ENCODE measurements at regions not wholly inside any gene's neighbourhood (a gene's known extent, or its start where the extent isn't known, plus 50 kb on each side); places are given as distances from the start of the nearest gene placed in this dataset.

DNA sequence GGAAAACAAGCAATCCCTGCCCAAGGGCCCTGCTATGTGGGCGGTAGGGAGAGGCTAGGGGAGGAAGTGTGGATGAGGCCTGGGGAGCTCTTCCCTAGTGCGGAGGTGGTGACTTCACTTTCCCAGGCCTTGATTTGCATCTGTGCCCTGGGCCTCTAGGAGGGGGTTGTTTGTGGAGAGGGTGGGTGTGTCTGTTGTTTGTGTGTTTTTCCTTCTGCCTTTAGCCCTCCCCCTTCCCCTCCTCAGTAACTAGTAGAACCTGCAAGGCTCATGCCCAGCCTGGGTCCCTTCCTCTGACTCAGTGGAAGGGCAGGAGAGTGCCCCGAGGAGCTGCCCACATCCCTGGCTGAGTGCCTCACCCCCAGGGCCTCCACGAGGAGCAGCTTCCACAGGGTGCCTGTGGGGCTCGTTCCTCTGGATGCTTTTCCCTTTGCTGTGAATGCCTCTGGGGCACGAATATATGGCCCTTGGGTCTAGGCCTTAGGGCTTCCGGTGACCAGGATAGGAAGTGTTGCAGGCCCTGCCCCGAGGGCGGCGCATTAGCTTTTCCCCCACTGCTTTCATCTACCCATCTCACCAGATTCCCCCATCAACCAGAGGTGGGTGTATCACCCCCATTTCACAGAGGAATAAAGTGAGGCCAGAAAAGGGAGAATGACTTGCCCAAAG, 89.4 kb upstream of the DUSP5 start:
- Histone ChIP-seq H3K9ac (ENCODE audit: low read depth in 2 of 2, low read length in 2 of 2) (no peak overlapping the region), H3K9me3 (no peaks in the 10 kb centered on the region), H3K4me3 (no peak overlapping the region), H3K36me3 (no peaks in the 10 kb centered on the region), H3K27ac (no peak overlapping the region), H3K27me3 (no peaks in the 10 kb centered on the region), H3K4me1 (peaks cover 8% of the 10 kb centered on the region)
- DNase-seq: no peak
- intact Hi-C loops (cut with DNase I): no loop called here
- no peak for TF ChIP-seq CTCF (IDR thresholded peaks at IDR 0.05)

DNA sequence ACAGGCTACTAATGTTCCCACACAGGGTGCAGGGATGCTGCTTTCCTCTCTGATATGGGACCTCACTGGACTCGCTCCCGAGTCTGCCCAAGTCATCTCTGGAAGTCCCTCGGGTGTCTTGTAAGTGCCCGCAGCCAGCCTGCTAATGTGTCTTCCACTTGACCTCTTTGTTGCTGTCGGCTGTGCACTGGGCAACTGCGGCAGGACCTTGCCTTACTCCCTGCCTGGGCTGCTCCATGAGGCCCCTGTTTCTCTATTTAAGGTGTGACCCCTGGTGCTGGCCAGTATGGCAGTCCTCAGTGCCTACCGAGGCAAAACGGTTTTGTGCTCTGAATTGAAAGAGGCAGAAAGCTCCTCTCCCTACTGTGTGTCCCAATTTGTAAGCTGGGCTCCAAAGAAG, 88.8 kb upstream of the DUSP5 start:
- H3K9me3 ChIP-seq: no peaks in the 10 kb centered on the region
- intact Hi-C loops (cut with DNase I): no loop called here
- no peak overlapping the region for H3K9ac ChIP-seq (ENCODE audit: low read depth in 2 of 2, low read length in 2 of 2)
- H3K27me3 ChIP-seq: no peaks in the 10 kb centered on the region
- DNase-seq: no peak
- peaks cover 8% of the 10 kb centered on the region for H3K4me1 ChIP-seq
- no peaks in the 10 kb centered on the region for H3K36me3 ChIP-seq
- no peak for TF ChIP-seq CTCF (IDR thresholded peaks at IDR 0.05)
- no peak overlapping the region for H3K4me3 ChIP-seq
- no peak overlapping the region for H3K27ac ChIP-seq

DNA sequence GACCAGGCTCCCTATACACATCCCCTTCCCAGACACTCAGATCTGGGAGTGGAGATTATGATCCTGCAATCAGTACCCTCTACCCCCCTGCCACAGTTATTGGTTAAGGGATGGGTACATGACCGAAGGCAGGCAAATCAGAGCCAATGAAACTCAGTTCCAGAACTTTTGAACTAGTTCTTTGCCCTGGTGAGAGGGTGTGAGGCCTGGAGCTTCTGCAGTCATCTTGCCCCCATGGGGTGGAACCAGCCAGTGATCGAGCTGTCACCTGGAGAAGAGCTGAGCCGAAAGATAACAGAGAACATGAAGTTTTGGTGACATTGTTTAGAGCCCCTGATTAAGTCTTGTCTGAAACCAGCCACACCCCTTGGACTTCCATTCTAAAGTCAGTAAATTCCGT, 88.2 kb upstream of the DUSP5 start:
- no peak overlapping the region for H3K9ac ChIP-seq (ENCODE audit: low read depth in 2 of 2, low read length in 2 of 2)
- DNase-seq: no peak
- no peaks in the 10 kb centered on the region for H3K9me3 ChIP-seq
- TF ChIP-seq CTCF (IDR thresholded peaks at IDR 0.05): no peak
- H3K4me1 ChIP-seq: peaks cover 8% of the 10 kb centered on the region
- intact Hi-C loops (cut with DNase I): no loop called here
- H3K27ac ChIP-seq: no peak overlapping the region
- H3K4me3 ChIP-seq: no peak overlapping the region
- no peaks in the 10 kb centered on the region for H3K36me3 ChIP-seq
- H3K27me3 ChIP-seq: no peaks in the 10 kb centered on the region

GRCh38 chr10:110409926-110410325, 87.8 kb upstream of the DUSP5 start:
- Histone ChIP-seq H3K4me1 (peaks cover 8% of the 10 kb centered on the region), H3K9ac (ENCODE audit: low read depth in 2 of 2, low read length in 2 of 2) (no peak overlapping the region), H3K4me3 (no peak overlapping the region), H3K27ac (no peak overlapping the region), H3K36me3 (no peaks in the 10 kb centered on the region), H3K27me3 (no peaks in the 10 kb centered on the region), H3K9me3 (no peaks in the 10 kb centered on the region)
- intact Hi-C loops (cut with DNase I): no loop called here
- DNase-seq: no peak
- no peak for TF ChIP-seq CTCF (IDR thresholded peaks at IDR 0.05)

GRCh38 chr10:110410329-110411046, 87.2 kb upstream of the DUSP5 start:
- Histone ChIP-seq H3K27me3 (no peaks in the 10 kb centered on the region), H3K9me3 (no peaks in the 10 kb centered on the region), H3K27ac (peak overlapping the region; percentile 24), H3K4me1 (peaks cover 8% of the 10 kb centered on the region), H3K4me3 (no peak overlapping the region), H3K36me3 (no peaks in the 10 kb centered on the region), H3K9ac (ENCODE audit: low read depth in 2 of 2, low read length in 2 of 2) (no peak overlapping the region)
- no peak for TF ChIP-seq CTCF (IDR thresholded peaks at IDR 0.05)
- intact Hi-C loops (cut with DNase I): no loop called here
- DNase-seq: peak; percentile 76

All from colonic mucosa (tissue), 4 donors.